HCT116 (cell line): ENCODE measurements at regions not wholly inside any gene's neighbourhood (a gene's known extent, or its start where the extent isn't known, plus 50 kb on each side); places are given as distances from the start of the nearest gene placed in this dataset.

Source experiments
- CEBPB ChIP-seq: IDR thresholded peaks from 2 replicates; pipeline ENCODE4 v1.6.1; 2012; ENCODE audit warnings: low read depth
- EGR1 ChIP-seq: IDR thresholded peaks from 2 replicates; pipeline ENCODE4 v1.6.1; 2012; ENCODE audit warnings: low read depth
- EZH2 ChIP-seq: fragments of 200-600 bp; sonication (generic); IDR thresholded peaks from 2 replicates; pipeline ENCODE4 v1.6.1; 2017; ENCODE audit warnings: antibody characterized with exemption, mixed run types
- EZH2phosphoT487 ChIP-seq: fragments of 200-600 bp; IDR thresholded peaks from 2 replicates; pipeline ENCODE4 v1.6.1; 2018; ENCODE audit warnings: antibody characterized with exemption, borderline replicate concordance
- JUND ChIP-seq: IDR thresholded peaks from 2 replicates; pipeline ENCODE4 v1.6.1; 2012
- TCF7L2 ChIP-seq: IDR thresholded peaks from 2 replicates; pipeline ENCODE4 v1.7.0; 2011; ENCODE audit warnings: borderline replicate concordance, inconsistent platforms; ENCODE audit not compliant: insufficient read depth, insufficient read length; ENCODE audit errors: extremely low read depth
- TF ChIP-seq, protein P1 (sequence below): IDR thresholded peaks from 2 replicates; pipeline ENCODE4 v1.6.1; 2012
- TF ChIP-seq, protein P2 (sequence below), 3 experiments: fragments of 200-600 bp in 1 of 3; sonication (generic) in 1 of 3; IDR thresholded peaks in 2 of 3; conservative IDR thresholded peaks in 1 of 3; 2 replicates each; pipeline ENCODE4 v1.5.1; 2012 to 2017; ENCODE audit warnings: low read depth in 2 of 3, low read length in 2 of 3, antibody characterized with exemption in 1 of 3, borderline replicate concordance in 1 of 3, control low read depth in 1 of 3, mild to moderate bottlenecking in 1 of 3, mixed read lengths in 1 of 3, mixed run types in 1 of 3, moderate library complexity in 1 of 3; ENCODE audit not compliant: insufficient read depth in 1 of 3

DNA sequence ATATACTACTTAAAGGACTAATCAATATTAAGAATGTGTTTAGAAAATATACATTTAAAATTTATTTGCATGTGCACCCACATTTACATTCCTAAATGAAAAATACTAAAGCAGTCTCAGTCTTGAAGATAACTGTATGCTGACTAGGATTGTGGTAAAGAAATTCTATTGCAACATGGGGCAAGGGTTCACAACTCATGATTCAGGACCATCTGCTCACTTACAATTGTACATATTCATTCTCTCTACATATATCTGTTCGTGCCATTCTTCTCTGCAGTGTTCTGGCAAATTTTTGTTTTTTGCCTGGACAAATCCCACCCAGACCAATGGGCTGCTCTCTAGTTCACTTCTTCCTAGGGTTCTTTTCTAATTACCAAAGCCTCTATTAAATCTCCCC lies 417.2 kb upstream of the NOVA1 start:
- TF ChIP-seq, protein P1, sequence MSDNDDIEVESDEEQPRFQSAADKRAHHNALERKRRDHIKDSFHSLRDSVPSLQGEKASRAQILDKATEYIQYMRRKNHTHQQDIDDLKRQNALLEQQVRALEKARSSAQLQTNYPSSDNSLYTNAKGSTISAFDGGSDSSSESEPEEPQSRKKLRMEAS: no peak
- TF ChIP-seq, protein P2, sequence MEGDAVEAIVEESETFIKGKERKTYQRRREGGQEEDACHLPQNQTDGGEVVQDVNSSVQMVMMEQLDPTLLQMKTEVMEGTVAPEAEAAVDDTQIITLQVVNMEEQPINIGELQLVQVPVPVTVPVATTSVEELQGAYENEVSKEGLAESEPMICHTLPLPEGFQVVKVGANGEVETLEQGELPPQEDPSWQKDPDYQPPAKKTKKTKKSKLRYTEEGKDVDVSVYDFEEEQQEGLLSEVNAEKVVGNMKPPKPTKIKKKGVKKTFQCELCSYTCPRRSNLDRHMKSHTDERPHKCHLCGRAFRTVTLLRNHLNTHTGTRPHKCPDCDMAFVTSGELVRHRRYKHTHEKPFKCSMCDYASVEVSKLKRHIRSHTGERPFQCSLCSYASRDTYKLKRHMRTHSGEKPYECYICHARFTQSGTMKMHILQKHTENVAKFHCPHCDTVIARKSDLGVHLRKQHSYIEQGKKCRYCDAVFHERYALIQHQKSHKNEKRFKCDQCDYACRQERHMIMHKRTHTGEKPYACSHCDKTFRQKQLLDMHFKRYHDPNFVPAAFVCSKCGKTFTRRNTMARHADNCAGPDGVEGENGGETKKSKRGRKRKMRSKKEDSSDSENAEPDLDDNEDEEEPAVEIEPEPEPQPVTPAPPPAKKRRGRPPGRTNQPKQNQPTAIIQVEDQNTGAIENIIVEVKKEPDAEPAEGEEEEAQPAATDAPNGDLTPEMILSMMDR (IDR thresholded peaks at IDR 0.05 in 2 of 3, conservative IDR thresholded peaks at IDR 0.05 in 1 of 3; ENCODE audit: borderline replicate concordance in 1 of 3, insufficient read depth in 1 of 3, low read depth in 2 of 3, low read length in 2 of 3): no peak
- TF ChIP-seq EZH2phosphoT487: no peak
- TF ChIP-seq EZH2: no peak
- TF ChIP-seq JUND: no peak
- no peak for TF ChIP-seq EGR1
- no peak for TF ChIP-seq TCF7L2
- TF ChIP-seq CEBPB: no peak
